ENCODE measurements at regions not wholly inside any gene's neighbourhood (a gene's known extent, or its start where the extent isn't known, plus 50 kb on each side); places are given as distances from the start of the nearest gene placed in this dataset.

- TF ChIP-seq LARP7 (IDR thresholded peaks at IDR 0.05) (no peak), ZNF140 (CRISPR knock-in tag; IDR thresholded peaks at IDR 0.05) (no peak), RBFOX2 (IDR thresholded peaks at IDR 0.05; ENCODE audit: low read depth, low read length) (peak; percentile 2; the same call in 1 of the 2 replicates), HNRNPH1 (optimal IDR thresholded peaks at IDR 0.05; ENCODE audit: low read depth, low read length) (no peak), PTTG1 (tag; IDR thresholded peaks at IDR 0.05; ENCODE audit: low read depth) (0 out of 2 replicates have a peak, but pooled peaks have one; percentile 23), WHSC1 (IDR thresholded peaks at IDR 0.05; ENCODE audit: low read length) (peak; percentile 1), NCOA4 (IDR thresholded peaks at IDR 0.05; ENCODE audit: partially characterized antibody) (no peak), SRSF7 (optimal IDR thresholded peaks at IDR 0.05; ENCODE audit: low read depth, low read length) (no peak), GABPB1 (CRISPR knock-in tag; IDR thresholded peaks at IDR 0.05) (no peak), CBX8 (IDR thresholded peaks at IDR 0.05; ENCODE audit: borderline replicate concordance, extremely low read depth, low read depth, low read length, poor library complexity, severe bottlenecking) (no peak), BRD9 (IDR thresholded peaks at IDR 0.05; ENCODE audit: low read depth, partially characterized antibody) (no peak), NRF1 (conservative IDR thresholded peaks at IDR 0.05 in 1 of 2, IDR thresholded peaks at IDR 0.05 in 1 of 2) (no peak), KAT8 (IDR thresholded peaks at IDR 0.05; ENCODE audit: low read depth) (no peak), GATA2 (CRISPR knock-in tag; IDR thresholded peaks at IDR 0.05) (no peak), MTA2 (IDR thresholded peaks at IDR 0.05; ENCODE audit: low read depth) (no peak), NR2C1 (IDR thresholded peaks at IDR 0.05) (no peak), NR2C1 (tag; IDR thresholded peaks at IDR 0.05) (0 out of 2 replicates have a peak, but pooled peaks have one; percentile 27)
- TF ChIP-seq, protein P1, sequence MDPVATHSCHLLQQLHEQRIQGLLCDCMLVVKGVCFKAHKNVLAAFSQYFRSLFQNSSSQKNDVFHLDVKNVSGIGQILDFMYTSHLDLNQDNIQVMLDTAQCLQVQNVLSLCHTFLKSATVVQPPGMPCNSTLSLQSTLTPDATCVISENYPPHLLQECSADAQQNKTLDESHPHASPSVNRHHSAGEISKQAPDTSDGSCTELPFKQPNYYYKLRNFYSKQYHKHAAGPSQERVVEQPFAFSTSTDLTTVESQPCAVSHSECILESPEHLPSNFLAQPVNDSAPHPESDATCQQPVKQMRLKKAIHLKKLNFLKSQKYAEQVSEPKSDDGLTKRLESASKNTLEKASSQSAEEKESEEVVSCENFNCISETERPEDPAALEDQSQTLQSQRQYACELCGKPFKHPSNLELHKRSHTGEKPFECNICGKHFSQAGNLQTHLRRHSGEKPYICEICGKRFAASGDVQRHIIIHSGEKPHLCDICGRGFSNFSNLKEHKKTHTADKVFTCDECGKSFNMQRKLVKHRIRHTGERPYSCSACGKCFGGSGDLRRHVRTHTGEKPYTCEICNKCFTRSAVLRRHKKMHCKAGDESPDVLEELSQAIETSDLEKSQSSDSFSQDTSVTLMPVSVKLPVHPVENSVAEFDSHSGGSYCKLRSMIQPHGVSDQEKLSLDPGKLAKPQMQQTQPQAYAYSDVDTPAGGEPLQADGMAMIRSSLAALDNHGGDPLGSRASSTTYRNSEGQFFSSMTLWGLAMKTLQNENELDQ (CRISPR knock-in tag; IDR thresholded peaks at IDR 0.05; ENCODE audit: borderline replicate concordance), result no peak
- TF ChIP-seq, protein P2, sequence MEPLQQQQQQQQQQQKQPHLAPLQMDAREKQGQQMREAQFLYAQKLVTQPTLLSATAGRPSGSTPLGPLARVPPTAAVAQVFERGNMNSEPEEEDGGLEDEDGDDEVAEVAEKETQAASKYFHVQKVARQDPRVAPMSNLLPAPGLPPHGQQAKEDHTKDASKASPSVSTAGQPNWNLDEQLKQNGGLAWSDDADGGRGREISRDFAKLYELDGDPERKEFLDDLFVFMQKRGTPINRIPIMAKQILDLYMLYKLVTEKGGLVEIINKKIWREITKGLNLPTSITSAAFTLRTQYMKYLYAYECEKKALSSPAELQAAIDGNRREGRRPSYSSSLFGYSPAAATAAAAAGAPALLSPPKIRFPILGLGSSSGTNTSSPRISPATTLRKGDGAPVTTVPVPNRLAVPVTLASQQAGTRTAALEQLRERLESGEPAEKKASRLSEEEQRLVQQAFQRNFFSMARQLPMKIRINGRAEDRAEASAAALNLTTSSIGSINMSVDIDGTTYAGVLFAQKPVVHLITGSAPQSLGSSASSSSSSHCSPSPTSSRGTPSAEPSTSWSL (CRISPR knock-in tag; IDR thresholded peaks at IDR 0.05; ENCODE audit: borderline replicate concordance), result no peak
Observed at GRCh38 chr20:23151008-23151703, 65.0 kb upstream of the CD93 start (continued).
